PC-9 (cell line): ENCODE measurements at regions not wholly inside any gene's neighbourhood (a gene's known extent, or its start where the extent isn't known, plus 50 kb on each side); places are given as distances from the start of the nearest gene placed in this dataset.

ENCODE experiments used
- BruUV-seq: library from RNA; stranded (reverse); fragments of 400-500 nt; replicated peaks from 2 replicates; lab custom pipeline; 2021; lab: Mats Ljungman, UMichigan
- CTCF ChIA-PET: fragments of 300-600 bp; sonication (Branson Sonifier 250); formaldehyde crosslinking; loops from one replicate; lab custom pipeline; 2022; ENCODE audit warnings: antibody characterized with exemption; lab: Charles Lee
- POLR2A ChIA-PET: fragments of 300-600 bp; sonication (Branson Sonifier 250); formaldehyde crosslinking; loops from one replicate; lab custom pipeline; 2022; ENCODE audit warnings: antibody characterized with exemption; ENCODE audit not compliant: unreplicated experiment; lab: Charles Lee
- DNase-seq, 2 experiments: peaks; one replicate each; pipeline versions ENCODE4 v3.0.0 to v3.0.0-alpha.2; 2015 to 2022; ENCODE audit warnings: mixed read lengths in 1 of 2
- H2AFZ ChIP-seq: fragments of 200-600 bp; sonication (generic); 2 replicates; pipeline ENCODE4 v1.8.1; 2017; ENCODE audit warnings: antibody characterized with exemption
- H3F3A ChIP-seq: fragments of 200-600 bp; sonication (generic); 2 replicates; pipeline ENCODE4 v1.8.1; 2017; ENCODE audit warnings: antibody characterized with exemption, mild to moderate bottlenecking, low read depth; ENCODE audit not compliant: insufficient read depth
- H3K27ac ChIP-seq: fragments of 200-600 bp; sonication (generic); 2 replicates; pipeline ENCODE4 v1.6.1; 2016; ENCODE audit warnings: mixed run types
- H3K27me3 ChIP-seq: fragments of 200-600 bp; sonication (generic); 2 replicates; pipeline ENCODE4 v1.6.1; 2016; ENCODE audit warnings: low read depth, mixed run types; ENCODE audit not compliant: insufficient read depth
- H3K36me3 ChIP-seq: fragments of 200-600 bp; sonication (generic); 2 replicates; pipeline ENCODE4 v1.6.1; 2016; ENCODE audit warnings: low read depth, mixed run types
- H3K4me1 ChIP-seq: fragments of 200-600 bp; sonication (generic); replicated peaks from 2 replicates; pipeline ENCODE4 v1.6.1; 2016; ENCODE audit warnings: mixed run types; ENCODE audit not compliant: insufficient read depth
- H3K4me2 ChIP-seq: fragments of 200-600 bp; sonication (generic); 2 replicates; pipeline ENCODE4 v1.6.1; 2017; ENCODE audit warnings: mixed run types
- H3K4me3 ChIP-seq: fragments of 200-600 bp; sonication (generic); 2 replicates; pipeline ENCODE4 v1.6.1; 2016; ENCODE audit warnings: mixed run types
- H3K79me2 ChIP-seq: fragments of 200-600 bp; sonication (generic); 2 replicates; pipeline ENCODE4 v1.6.1; 2017; ENCODE audit warnings: low read depth, mixed run types
- H3K9me2 ChIP-seq: fragments of 200-600 bp; sonication (generic); 2 replicates; pipeline ENCODE4 v1.8.1; 2017; ENCODE audit warnings: mild to moderate bottlenecking; ENCODE audit not compliant: insufficient read depth
- H3K9me3 ChIP-seq: fragments of 200-600 bp; sonication (generic); 2 replicates; pipeline ENCODE4 v1.8.1; 2016; ENCODE audit warnings: low read depth; ENCODE audit not compliant: insufficient read depth
- H4K20me1 ChIP-seq: fragments of 200-600 bp; sonication (generic); 2 replicates; pipeline ENCODE4 v1.8.1; 2017; ENCODE audit not compliant: insufficient read depth
- EZH2 ChIP-seq: fragments of 200-600 bp; sonication (generic); IDR thresholded peaks from 2 replicates; pipeline ENCODE4 v1.8.0; 2017; ENCODE audit warnings: antibody characterized with exemption, low read depth
- intact Hi-C: fragments of 100-400 bp; cut with micrococcal nuclease; formaldehyde crosslinking; loops from one replicate; pipeline ENCODE4 v1.10.0; 2022; ENCODE audit not compliant: unreplicated experiment
- TF ChIP-seq, protein P1 (sequence below): fragments of 200-600 bp; sonication (generic); conservative IDR thresholded peaks from 2 replicates; pipeline ENCODE4 v1.6.1; 2017; ENCODE audit warnings: mixed run types, antibody characterized with exemption, mild to moderate bottlenecking, moderate library complexity

- H4K20me1 ChIP-seq, result no peaks in the 10 kb centered on the region
- H3K36me3 ChIP-seq, result no peaks in the 10 kb centered on the region
- H3K4me1 ChIP-seq, result no peaks in the 10 kb centered on the region
- H3K79me2 ChIP-seq, result no peaks in the 10 kb centered on the region
- no peaks in the 10 kb centered on the region for H3F3A ChIP-seq
- H3K9me3 ChIP-seq, result no peaks in the 10 kb centered on the region
- intact Hi-C loops, result no loop called here
- no peak overlapping the region for H2AFZ ChIP-seq
- DNase-seq, result no peak
- no peak for TF ChIP-seq EZH2
- TF ChIP-seq, protein P1, sequence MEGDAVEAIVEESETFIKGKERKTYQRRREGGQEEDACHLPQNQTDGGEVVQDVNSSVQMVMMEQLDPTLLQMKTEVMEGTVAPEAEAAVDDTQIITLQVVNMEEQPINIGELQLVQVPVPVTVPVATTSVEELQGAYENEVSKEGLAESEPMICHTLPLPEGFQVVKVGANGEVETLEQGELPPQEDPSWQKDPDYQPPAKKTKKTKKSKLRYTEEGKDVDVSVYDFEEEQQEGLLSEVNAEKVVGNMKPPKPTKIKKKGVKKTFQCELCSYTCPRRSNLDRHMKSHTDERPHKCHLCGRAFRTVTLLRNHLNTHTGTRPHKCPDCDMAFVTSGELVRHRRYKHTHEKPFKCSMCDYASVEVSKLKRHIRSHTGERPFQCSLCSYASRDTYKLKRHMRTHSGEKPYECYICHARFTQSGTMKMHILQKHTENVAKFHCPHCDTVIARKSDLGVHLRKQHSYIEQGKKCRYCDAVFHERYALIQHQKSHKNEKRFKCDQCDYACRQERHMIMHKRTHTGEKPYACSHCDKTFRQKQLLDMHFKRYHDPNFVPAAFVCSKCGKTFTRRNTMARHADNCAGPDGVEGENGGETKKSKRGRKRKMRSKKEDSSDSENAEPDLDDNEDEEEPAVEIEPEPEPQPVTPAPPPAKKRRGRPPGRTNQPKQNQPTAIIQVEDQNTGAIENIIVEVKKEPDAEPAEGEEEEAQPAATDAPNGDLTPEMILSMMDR, result no peak
- POLR2A ChIA-PET, result no interaction called here
- no TSS peak for BruUV-seq
- peaks cover 53% of the 10 kb centered on the region for H3K27me3 ChIP-seq
- no peak overlapping the region for H3K4me2 ChIP-seq
- H3K27ac ChIP-seq, result no peak overlapping the region
- CTCF ChIA-PET, result no interaction called here
- H3K4me3 ChIP-seq, result no peak overlapping the region
- H3K9me2 ChIP-seq, result no peaks in the 10 kb centered on the region
These were observed 250.4 kb upstream of the TCERG1L start for GRCh38 chr10:131561897-131562296.

- no peak for DNase-seq
- no TSS peak for BruUV-seq
These were observed 251.9 kb upstream of the TCERG1L start for GRCh38 chr10:131563411-131563810.

GRCh38 chr10:131567279-131568162, 256.0 kb upstream of the TCERG1L start:
- no peak overlapping the region for H3K4me3 ChIP-seq
- no peak overlapping the region for H2AFZ ChIP-seq
- BruUV-seq, result no TSS peak
- H3K4me1 ChIP-seq, result no peaks in the 10 kb centered on the region
- intact Hi-C loops, result no loop called here
- no peaks in the 10 kb centered on the region for H3K79me2 ChIP-seq
- no peak for TF ChIP-seq EZH2
- TF ChIP-seq, protein P1, result no peak
- H3K9me3 ChIP-seq, result no peaks in the 10 kb centered on the region
- no peaks in the 10 kb centered on the region for H3K36me3 ChIP-seq
- no peaks in the 10 kb centered on the region for H4K20me1 ChIP-seq
- ChIA-PET POLR2A (no interaction called here), CTCF (no interaction called here)
- no peaks in the 10 kb centered on the region for H3F3A ChIP-seq
- H3K9me2 ChIP-seq, result no peaks in the 10 kb centered on the region
- peaks cover 12% of the 10 kb centered on the region; the same call in 1 of the 2 replicates for H3K27me3 ChIP-seq
- H3K27ac ChIP-seq, result no peak overlapping the region
- no peak overlapping the region for H3K4me2 ChIP-seq
- DNase-seq, result no peak

More at GRCh38 chr10:131563411-131563810, 251.9 kb upstream of the TCERG1L start:
- H3K27me3 ChIP-seq, result peaks cover 45% of the 10 kb centered on the region
- CTCF ChIA-PET, result no interaction called here
- no peaks in the 10 kb centered on the region for H4K20me1 ChIP-seq
- no peak overlapping the region for H3K4me2 ChIP-seq
- H3F3A ChIP-seq, result no peaks in the 10 kb centered on the region
- no peak overlapping the region for H3K4me3 ChIP-seq
- no peak for TF ChIP-seq EZH2
- TF ChIP-seq, protein P1, result no peak
- no peak overlapping the region for H2AFZ ChIP-seq
- no peaks in the 10 kb centered on the region for H3K9me3 ChIP-seq
- H3K36me3 ChIP-seq, result no peaks in the 10 kb centered on the region
- intact Hi-C loops, result no loop called here
- no peaks in the 10 kb centered on the region for H3K79me2 ChIP-seq
- H3K9me2 ChIP-seq, result no peaks in the 10 kb centered on the region
- no peaks in the 10 kb centered on the region for H3K4me1 ChIP-seq
- no peak overlapping the region for H3K27ac ChIP-seq
- POLR2A ChIA-PET, result no interaction called here
